Stimulated activated CD8-positive, alpha-beta memory T cell treated with anti-CD3 and anti-CD28 coated beads, Interleukin-15, amount 100 ng/mL, for 1 hour (primary cell): ENCODE measurements at regions not wholly inside any gene's neighbourhood (a gene's known extent, or its start where the extent isn't known, plus 50 kb on each side); places are given as distances from the start of the nearest gene placed in this dataset.

Experiments used
- DNase-seq: peaks from one replicate; pipeline ENCODE4 v3.0.0-alpha.2; 2020; ENCODE audit warnings: low read depth

DNA sequence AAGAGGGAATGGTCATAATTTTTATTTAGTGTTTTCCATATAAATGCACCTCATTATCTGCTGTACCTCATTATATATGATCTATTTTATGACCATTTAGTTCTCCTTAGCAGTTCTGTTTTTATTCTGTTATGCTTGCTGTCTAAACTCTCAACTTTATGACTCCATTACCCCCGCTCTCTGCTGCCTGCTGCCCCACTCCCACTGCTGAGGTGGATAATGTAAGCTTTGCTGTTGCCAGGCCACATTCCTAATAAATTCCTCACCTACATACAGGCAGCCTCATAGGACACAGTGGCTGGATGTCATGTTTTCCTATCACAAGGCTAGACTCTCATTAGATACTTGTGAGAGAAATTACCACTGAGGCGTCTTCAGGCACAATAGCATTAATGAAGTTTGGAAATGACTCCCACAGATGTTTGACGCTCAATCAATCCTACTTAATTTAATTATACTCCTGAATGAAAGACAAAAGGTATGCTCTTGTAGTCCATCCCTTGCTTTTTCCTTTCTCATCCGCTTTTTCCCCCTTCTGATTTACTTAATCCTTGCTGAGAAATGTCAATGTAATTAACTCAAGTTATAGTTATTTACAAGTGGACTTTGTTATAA is 497.5 kb upstream of the IGFBP7 start:
- DNase-seq, result no peak

DNA sequence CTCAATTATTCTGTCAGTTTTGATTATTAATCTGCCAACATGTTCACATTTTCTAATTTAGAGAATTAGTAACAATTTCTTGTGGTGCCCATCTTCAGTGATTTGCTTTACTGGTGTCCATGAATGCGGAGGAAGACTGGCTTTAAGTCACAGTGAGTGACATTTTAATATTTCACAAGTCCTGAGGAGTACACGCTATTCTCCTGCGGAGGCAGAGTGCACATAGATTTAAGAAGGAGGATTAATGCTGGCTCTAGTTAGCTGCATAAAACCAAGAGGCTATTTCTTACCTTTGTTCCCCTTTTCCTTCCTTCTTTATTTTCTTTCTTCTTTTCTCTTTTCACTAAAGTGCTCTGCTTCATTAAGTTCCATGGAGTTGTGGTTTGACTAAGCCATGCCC is 495.2 kb upstream of the IGFBP7 start:
- DNase-seq, result no peak

DNA sequence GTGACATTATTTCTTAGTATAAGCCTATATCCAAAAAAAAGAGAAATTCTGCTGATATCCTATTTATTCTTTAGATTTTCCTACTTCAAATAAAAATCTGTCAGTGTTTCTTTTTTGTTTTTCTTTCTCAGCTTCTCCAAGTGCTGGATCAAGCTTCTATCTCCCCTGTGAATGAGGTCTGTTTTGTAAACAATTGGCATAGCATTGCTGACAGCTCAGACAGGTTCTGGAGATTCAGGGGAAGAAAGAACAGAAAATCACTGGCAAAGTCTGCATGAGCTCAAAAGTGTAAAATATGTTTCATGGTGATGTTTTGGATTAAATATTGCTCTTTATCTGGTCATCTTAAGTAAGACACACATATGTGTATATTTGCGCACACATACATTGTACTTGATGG is 492.0 kb upstream of the IGFBP7 start:
- DNase-seq, result no peak

DNA sequence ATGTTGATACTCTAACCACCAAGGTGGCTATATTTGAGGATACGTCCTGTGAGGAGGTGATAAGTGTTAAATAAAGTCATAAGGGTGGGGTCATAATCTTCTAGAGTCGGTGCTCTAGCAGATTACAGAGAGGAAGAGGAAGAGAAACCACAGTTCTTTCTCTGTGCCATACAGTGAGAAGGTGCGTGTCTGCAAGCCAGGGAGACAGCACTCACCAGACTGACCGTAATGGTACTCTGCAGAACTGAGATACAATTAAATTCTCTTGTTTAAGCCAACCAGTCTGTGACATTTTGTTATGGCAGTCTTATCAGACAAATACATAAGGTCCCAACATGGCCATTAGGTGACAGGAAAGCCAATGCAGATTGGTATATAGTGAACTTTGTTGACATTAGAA is 480.9 kb upstream of the IGFBP7 start:
- DNase-seq, result no peak

DNA sequence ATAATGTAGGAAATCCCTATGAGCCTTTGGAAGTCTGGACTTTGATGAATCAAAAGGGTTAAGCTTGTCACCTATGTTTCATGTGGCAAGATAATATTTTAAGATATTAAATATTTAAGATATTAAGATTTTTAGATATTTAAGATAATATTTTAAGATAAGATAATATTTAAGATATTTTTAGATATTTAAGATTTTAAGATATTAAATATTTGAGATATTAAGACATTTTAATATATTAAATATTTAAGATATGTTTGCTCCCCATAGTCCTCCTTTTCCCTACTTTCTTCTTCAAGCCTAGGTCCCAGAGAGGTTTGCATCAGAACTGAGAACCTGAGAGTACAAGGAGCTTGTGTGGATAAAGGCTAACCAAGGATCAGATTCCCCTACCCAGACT is 478.4 kb upstream of the IGFBP7 start:
- no peak for DNase-seq

DNA sequence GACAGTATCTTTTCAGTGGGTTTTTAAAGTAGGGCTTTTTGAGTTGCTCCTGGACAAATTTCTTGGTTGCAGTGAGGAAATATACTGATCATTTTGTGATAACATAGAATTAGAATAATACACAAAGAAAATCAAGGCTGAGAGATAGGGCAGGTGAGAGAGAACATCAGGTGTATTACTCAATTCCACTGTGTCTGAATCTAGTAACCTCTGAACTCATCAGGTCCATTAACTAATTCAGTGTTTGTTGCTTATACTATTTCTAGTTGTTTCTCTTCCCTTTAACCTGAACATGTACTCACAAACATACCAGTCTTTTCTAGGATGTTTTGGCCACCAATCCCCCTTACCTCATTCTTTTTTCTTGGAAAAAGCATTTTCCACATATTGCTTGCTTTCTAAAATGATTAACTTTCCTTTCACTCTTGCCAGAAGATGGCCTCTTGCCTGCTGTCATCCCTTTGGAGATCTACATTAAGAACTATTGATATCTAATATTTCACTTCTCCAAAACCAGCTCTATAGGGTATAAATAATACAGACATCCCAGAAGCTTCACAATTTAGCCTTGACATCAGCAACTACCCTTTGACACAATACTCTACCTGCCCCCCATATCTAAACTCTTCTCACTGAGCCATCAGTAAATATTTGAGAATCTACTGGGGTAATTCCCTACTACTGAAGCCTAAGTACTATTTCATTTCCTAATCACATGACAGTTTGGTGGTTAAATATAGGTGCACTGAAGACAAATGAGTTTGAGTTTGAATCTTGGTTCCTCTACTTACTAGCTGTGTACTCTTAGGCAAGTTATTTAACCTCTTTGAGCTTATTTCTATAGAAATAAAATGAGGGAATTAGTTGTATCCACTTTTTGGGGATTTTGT is 470.8 kb upstream of the IGFBP7 start:
- DNase-seq, result no peak

DNA sequence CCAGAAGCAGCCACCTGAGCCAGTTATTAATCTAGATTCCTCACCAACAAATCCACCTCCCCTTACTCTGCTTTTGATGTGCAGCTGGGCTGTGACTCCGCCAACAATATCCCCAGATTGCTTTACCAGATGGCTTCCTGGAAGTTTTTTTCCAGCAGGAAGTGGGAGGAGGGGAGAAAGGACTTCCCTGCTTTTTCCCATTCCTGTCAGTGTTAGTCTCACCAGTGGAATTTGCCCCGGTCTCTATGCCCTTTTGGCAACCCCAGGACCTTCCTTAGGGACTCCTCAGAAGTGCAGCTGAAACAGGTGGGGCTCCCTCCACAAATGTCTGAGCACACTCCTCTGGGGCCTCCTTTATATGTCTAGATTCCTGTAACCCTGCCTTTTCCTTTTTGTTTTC is 465.2 kb upstream of the IGFBP7 start:
- DNase-seq, result no peak

DNA sequence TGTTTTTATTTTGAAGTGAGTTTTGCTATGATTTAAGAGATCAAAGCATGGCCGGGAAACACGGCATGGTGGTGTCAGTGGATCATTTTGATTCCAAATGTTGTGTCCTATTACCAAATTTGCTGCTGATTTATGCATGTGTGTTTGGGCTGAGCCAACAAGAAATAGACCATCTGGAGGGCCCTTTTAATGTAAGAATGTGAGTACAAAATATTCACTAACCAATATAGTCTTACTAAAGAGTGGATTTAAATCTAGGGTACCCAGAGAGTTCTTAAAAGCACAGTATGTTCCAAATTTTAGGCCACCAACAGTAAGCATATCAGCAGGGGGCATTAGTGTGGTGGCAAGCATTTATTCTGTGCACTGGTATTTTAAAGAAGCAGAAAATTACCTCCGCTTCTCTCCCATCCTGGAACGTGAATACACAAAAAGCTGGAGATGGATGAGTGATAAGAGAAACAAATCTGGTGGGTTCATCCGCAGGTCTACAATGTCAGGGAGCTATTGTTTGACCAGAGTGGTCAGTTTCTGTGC is 444.4 kb upstream of the IGFBP7 start:
- no peak for DNase-seq

DNA sequence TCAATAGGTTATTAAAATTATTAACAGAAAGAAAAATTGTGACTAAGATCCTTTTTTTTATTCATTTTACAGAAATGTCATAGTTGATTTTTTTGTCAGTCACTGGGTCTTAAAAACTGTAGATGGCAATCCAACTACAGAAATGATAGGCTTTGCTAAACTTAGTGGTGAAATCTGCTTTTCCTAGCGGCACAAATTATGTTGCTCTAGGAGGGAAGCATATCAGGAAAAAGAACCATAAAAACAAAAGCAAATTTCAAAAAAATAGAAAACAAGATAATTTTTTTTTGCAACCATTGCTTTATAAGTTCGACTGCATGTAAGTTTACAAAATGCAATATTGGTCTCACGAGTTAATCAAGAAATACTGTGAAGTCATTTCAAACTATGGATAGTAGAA is 443.5 kb upstream of the IGFBP7 start:
- DNase-seq, result no peak

DNA sequence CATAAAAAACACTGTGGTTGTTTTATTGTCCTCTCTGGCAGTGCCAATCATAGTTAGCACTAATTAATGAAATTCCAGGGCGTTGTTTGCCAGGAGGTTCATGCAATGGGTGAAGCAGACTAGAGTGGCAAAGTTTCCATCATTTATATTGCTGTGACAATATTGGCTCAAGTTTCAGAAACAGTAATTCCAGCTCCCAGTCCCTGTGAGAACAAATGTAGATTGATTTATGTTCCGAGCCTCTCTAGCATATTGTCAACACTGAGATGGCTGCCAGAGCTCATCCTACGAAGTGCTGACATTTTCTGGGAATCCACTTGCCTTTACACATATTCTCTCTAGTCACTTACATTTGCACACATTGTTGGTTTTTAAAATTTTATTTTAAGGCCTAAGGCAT is 440.0 kb upstream of the IGFBP7 start:
- no peak for DNase-seq

DNA sequence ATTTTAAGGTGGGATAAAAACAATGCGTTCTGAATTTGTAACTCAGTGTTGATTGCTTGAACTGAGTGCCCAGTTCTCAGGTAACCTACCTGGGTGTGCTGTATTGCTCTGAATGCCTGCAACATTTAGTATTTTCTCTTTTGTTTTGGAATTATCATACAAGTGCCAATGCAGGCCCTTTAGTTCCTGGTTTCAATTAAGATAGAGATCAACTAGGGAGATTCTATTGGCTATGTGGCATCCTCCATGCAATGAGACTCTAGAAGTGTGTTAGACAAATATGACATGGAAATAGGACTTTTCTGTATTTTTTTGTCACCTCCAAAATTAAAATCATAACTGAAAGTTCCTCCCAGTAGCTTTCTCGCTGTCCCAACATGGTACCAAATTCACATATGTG is 438.7 kb upstream of the IGFBP7 start:
- no peak for DNase-seq

DNA sequence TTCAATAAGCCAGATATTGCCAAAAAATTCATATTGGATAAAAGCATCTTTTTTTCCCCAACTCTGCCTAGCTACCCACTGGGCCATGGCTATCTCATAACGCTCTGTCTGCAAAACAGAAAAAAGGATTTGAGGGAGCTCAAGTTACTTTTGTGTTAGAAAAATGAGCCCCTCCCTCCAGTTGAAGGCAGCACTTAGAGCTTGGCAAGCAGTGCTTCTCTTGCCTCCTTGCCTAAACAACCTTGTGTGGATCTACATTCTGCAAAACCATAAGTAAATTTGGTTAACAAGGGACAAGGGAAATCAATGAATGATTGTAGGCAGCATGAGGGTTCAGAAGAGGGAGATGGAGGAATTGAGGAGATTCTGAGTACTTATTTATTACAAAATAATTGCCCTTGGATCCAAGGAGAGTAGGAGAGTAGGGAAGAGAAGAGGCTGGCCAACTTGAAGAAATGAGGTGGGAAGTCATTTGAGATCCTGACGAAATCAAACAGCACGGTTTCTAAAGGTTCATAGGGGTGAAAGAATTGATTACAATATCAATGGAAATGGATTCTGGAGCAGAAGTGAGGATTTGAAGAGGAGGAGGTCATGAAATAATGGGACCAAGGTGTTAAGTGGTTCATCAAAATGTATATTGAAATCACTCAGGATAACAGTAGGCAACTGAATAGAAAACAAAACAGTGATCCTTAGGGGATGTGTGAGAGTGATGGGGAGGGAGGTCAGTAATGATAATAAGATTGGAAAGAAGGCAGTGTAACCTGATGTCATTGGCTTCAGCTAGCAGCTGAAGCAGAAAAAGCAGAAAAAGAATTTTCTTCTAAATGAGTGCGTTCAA is 434.8 kb upstream of the IGFBP7 start:
- no peak for DNase-seq

DNA sequence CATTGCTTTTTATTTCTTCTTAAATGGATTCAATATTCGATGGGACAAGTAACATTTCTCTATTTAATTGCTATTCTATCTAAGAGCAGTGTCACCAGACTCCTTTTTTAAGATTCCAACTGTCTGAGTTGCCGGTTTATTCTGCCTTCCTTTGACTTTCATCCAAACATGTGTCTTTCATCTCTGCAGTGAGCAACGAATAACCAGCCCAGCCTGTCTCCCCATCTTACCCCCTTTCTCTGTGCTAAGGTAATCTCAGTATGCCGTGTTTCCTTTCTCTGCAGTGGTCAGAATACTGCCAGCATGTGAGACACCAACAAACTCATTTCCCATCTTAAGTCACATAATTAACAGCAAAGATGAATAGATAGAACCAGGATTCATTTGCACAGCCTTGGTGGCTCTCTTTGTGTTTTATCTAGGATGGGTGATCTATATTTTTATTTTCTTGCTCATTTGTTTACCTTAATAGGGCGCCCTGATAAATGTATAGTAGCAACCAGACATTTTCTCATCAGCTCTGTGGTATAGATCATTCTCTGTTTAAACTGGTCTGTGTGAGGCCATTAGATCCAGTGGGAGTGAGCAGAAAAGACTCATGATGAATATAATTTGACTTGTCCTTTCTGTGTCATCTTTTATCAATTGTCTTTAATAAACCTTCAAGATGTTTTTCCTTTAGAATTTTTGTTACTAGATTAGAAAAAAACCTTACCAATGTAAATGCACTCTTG is 394.8 kb upstream of the IGFBP7 start:
- DNase-seq, result no peak

DNA sequence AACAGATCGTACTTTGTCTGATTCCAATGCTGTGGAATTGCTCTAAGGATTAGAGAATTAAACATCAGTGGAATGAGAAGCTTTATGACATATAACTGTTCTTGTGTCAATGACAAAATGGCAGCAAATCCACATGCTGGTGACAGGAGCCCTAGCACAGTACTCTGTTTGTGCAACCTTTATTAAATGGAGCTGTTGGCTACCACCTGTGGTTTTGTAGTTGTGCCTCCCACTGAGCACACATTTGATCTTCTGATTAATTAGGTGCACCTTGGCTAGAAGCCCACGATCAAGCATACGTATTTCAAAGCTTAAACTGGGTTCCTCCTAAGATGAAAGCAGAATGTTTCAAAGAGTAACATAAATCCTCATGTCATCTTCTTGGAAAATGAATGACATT is 394.0 kb upstream of the IGFBP7 start:
- DNase-seq, result no peak

DNA sequence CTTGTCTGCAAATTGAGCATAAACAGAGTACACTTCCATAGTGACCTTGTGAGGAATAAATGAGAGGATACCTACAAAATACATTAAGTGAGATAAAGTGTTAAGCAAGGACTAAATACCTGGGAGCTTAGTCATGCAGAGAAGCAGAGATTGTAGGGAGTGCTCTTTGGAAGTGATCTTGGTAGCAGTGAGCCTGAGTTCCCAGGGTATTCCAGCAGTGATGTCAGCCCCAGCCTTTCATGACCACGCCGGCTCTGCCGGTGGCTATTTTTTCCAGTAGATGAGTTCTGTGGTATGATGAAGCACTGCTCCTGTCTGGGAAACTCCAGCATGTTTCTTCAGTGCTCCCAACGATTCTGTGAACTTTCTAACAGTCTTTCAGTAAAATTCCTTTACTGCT is 391.5 kb upstream of the IGFBP7 start:
- DNase-seq, result no peak

DNA sequence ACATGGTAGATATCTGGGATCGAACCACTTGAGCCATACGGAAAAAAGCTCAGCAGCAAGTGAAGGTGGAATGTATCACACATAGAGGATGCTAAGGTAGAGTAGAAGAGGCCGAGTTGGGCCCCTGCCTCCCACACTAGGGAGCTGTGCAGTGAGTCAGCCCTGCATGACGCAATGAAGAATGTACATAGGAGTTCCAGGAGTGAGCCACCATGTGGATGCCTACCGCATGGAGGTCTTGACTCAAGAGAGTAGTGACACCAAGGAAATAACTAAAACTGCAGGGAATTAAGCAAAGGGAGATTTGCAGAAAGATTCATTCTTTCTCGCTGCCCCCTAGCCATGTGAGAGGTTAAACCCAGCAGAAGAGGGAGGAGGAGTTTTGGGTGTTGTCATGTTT is 389.6 kb upstream of the IGFBP7 start:
- no peak for DNase-seq

DNA sequence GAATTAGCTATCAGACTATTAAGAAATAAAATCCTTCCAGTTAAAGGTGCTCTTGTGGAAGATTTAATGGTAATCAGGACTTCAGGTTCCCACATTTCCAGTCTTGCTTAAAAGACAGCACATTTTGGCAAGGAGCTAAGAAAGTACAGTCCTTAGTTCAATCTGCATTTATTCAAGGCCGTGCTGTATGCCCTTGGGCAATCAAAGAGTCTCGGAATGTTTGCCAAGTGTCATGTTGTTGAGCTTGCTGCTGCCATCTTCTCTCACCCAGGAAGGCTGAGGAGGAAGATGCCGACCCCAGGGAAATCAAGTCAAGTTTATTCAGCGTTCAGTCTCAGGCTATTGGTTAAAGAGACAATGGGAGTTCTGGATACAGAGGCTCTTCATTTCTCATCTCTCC is 388.1 kb upstream of the IGFBP7 start:
- DNase-seq, result no peak

DNA sequence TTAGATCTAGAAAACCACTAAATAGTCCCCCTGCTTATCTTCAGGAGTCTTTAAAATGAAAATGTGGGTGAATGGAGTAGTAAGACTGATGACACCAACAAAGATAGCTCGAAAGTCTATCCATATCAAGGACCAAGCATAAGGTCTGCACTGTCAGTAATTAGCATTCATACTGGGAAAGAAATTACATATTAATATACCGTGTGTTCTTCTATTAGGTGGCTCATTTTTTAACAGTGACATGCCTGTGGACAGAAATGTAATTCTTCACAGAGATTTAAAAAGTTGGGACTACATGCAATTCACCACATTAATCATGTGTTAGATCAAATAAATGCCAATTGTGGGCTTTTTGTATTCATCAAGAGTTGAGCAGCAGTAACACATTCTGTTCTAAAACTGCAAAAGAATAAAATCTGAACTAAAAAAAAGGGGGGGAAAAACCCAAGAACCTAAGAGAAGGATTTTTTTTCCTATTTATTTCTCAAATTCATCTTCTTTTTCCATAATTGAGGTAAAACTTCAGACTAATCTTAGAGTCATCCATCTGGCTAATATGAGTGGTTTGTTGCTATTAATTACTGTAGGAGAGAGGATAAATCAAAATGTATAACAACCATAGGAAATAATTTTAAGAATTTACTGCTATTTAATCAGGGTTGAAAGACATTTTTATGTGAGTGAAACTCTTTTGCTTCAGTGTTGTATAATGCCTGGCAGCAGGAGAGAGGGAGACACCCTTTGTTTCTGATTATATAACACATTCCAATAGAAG is 386.7 kb upstream of the IGFBP7 start:
- no peak for DNase-seq

DNA sequence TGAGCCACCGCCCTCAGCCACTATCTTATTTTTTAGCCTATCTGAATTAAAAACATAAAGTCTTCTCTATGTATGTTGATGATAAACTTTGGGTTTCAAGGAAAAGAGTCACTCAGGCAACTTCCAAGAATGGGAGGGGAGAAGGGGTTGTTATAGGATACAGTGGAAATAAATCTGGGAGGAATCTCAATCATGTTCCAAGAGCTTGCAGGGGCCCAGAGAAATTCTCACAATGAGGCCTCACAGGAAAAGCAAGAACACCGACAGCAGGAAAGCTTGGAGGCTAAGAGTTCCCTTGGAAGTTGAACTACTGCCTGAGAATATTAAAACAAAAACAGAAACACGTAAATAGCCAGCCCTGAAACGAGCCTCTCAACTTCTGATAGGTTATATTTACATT is 384.6 kb upstream of the IGFBP7 start:
- DNase-seq, result no peak

DNA sequence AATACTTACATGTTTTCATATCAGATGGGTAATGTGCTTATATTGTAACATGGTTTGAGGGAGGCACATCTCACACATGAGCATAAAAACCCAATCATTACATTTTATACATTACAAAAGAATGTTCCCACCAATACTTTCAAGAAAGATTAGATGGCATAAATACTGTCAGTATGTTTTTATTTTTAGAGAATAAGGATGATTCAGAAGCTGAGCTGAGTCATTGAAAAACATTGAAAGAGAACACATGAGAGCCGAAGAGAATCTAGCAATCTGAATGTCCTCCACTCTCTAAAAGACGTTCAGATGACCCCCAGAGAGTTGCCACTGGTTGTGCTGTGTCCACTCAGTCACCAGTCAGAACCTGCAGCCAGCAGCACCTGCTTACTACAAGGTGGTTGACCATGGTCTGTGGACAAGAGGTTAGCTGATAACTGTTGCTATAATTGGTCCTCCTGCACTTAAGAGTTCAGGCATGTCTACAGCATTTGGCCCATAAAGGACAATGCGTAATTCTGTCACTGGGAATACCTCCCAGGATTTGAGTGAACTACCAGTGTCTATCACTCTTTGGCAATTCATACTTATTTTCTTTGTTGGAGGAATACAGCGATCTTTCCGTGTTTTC is 382.2 kb upstream of the IGFBP7 start:
- DNase-seq, result no peak

DNA sequence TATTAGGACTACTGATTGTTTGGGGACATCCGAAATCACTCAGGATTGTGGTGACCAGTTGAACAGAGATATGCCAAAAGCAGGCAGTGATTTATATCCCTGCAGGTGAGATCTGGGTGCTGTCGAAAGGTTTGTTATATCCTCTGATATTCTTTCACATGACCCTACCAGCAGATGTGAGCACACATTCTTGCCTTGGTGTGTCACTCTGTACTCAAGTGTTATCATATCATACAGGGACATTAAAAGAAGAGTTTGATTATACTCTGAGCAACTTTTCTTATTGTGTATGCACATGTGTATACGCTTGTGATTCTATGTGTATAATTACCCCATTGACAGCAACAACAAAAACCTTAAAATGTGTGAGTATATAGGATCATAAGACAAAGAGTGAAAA is 381.2 kb upstream of the IGFBP7 start:
- no peak for DNase-seq
